NCI-H2029 (cell line): ENCODE measurements at regions not wholly inside any gene's neighbourhood (a gene's known extent, or its start where the extent isn't known, plus 50 kb on each side); places are given as distances from the start of the nearest gene placed in this dataset.

Experiments used
- DNase-seq: peaks from one replicate; lab custom pipeline; 2025; lab: John Stamatoyannopoulos, UW

- no peak for DNase-seq
Measured at GRCh38 chr1:229031481-229032341, 239.2 kb upstream of the RAB4A start.

- no peak for DNase-seq
Measured at GRCh38 chr1:229032375-229032774, 238.5 kb upstream of the RAB4A start.

- DNase-seq = no peak
Measured at GRCh38 chr1:229033480-229033879, 237.4 kb upstream of the RAB4A start.

- DNase-seq = no peak
Measured at GRCh38 chr1:229034342-229034741, 236.6 kb upstream of the RAB4A start.

- no peak for DNase-seq
Measured at GRCh38 chr1:229035054-229035747, 235.7 kb upstream of the RAB4A start.

GRCh38 chr1:229035748-229036082 is 235.2 kb upstream of the RAB4A start:
- no peak for DNase-seq

GRCh38 chr1:229037806-229038405 is 233.0 kb upstream of the RAB4A start:
- DNase-seq = no peak

GRCh38 chr1:229040630-229041358 is 230.1 kb upstream of the RAB4A start:
- no peak for DNase-seq

GRCh38 chr1:229041946-229042345 is 229.0 kb upstream of the RAB4A start:
- DNase-seq = no peak

- no peak for DNase-seq
Measured at GRCh38 chr1:229042482-229042881, 228.4 kb upstream of the RAB4A start.

- no peak for DNase-seq
Measured at GRCh38 chr1:229043115-229043514, 227.8 kb upstream of the RAB4A start.

GRCh38 chr1:229046251-229046853 is 224.6 kb upstream of the RAB4A start:
- no peak for DNase-seq

- no peak for DNase-seq
Measured at GRCh38 chr1:229047161-229047839, 223.6 kb upstream of the RAB4A start.

- DNase-seq = no peak
Measured at GRCh38 chr1:229047840-229048620, 222.9 kb upstream of the RAB4A start.

GRCh38 chr1:229048896-229049295 is 222.0 kb upstream of the RAB4A start:
- no peak for DNase-seq

- no peak for DNase-seq
Measured at GRCh38 chr1:229056046-229056445, 214.9 kb upstream of the RAB4A start.

- peak; percentile 70 for DNase-seq
Measured at GRCh38 chr1:229058111-229058561, 212.8 kb upstream of the RAB4A start.

GRCh38 chr1:229058729-229059128 is 212.2 kb upstream of the RAB4A start:
- peak; percentile 70 for DNase-seq

GRCh38 chr1:229059671-229060539 is 211.0 kb upstream of the RAB4A start:
- DNase-seq = no peak

- DNase-seq = no peak
Measured at GRCh38 chr1:229062135-229062534, 208.8 kb upstream of the RAB4A start.
